GM19372 (cell line): ENCODE measurements at regions not wholly inside any gene's neighbourhood (a gene's known extent, or its start where the extent isn't known, plus 50 kb on each side); places are given as distances from the start of the nearest gene placed in this dataset.

Experiments
- ATAC-seq: cut with Tn5 transposase; IDR thresholded peaks from one replicate; pipeline ENCODE4 v1.9.1; 2021; ENCODE audit warnings: mild to moderate bottlenecking, low read depth, moderate library complexity; ENCODE audit not compliant: unreplicated experiment

DNA sequence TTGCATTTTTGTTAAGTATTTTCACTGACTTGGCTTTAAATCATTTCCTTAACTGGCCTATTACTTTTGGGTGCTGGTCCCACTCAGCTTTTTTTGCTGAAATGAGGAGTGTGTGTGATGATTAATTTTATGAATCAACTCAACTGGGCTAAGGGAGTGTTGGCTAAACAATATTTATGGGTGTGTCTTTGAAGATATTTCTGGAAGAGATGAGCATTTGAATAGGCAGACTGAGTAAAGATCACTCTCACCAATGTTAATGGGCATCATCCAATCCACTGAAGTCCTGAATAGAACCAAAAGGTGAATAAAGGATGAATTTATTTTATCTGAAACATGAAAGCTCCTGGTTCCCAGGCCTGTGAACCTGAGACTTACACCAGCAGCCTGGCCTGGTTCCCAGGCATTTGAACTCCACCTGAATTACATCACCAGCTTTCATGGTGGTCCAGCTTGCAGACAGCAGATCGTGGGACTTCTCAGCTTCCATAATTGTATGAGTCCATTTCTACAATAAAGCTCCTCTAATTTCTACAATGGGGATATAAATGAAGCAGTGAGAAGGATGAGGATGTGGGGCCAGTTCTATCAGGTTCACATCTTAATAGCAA is 241.3 kb upstream of the ZC3H12C start:
- no peak for ATAC-seq

DNA sequence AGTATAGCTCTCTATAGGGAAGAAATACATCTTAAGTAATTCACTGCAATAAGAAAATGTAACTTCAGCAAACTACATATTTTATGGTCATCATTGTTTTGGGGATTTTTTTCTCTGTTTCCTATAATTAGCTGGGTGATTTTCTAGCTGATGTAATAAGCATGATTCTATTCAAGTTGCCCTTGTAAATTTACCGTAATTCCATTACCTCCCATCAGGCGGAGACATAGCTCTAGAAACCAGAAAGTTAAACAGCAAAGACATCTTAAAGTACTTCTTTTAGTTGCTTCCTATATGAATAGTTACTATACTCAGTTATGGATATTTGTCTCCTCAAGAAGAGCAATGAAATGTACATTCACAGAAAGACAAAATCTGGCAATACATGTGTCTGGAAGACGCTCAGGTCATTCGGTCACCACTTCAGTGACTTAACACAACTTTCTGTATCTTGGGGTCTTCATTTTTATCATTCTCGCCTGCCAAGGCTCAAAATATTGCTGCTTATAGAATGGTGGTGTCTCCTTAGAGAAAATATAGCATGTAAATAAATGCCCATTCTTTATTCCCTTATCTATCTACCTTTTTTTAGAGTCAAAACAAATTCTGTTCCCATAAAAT is 239.9 kb upstream of the ZC3H12C start:
- peak; percentile 82 for ATAC-seq

DNA sequence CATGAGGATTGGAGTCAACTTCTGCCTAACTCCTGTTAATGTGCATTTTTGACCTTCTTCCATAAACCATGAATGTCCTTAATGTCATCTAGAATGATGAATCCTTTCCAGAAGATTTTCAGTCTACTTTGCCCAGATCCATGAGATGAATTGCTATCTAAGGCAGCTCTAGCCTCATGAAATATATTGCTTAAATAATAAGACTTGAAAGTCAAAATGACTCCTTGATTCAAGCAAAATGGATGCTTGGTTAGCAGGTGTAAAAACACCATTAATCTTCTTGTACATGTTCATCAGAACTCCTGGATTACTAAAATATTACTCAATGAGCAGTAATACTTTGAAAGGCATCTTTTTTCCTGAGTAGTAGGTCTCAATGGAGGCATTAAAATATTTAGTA is 238.5 kb upstream of the ZC3H12C start:
- no peak for ATAC-seq

DNA sequence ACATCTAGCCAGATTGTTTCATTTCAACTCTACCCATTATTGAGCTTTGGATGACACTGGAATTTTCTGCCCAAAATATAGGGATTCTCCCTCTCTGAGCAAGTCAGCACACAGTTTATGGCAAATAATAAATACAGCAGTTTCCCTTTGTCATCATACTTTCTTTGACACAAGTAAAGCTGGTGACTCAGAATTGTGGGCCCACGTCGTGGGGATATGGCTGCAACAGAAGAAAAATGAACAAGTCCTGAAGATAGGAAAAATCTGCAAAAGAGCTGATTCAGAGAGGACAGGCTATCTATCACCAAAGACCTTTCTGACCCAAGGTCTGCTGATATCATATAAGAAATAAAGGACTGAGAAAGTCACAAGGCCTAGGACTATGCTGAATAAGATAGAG is 236.3 kb upstream of the ZC3H12C start:
- no peak for ATAC-seq

DNA sequence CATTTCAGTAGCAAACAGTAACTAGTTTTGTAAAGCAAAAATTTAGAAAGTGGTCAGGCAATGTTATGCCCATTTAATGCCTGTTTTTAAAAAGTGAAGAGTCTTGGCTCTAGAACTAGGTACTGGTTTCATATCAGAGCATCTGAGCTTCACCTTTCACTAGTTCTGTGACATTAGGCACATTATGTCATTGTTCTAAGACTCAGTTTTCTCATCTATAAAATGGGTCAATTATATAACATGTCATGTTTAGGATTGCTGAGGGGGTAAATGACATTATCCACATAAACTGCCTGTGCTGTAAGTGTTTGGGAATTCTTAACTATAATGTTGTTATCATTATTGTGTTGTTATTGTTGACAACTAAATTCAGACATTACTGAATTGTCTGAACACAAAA is 235.6 kb upstream of the ZC3H12C start:
- no peak for ATAC-seq

DNA sequence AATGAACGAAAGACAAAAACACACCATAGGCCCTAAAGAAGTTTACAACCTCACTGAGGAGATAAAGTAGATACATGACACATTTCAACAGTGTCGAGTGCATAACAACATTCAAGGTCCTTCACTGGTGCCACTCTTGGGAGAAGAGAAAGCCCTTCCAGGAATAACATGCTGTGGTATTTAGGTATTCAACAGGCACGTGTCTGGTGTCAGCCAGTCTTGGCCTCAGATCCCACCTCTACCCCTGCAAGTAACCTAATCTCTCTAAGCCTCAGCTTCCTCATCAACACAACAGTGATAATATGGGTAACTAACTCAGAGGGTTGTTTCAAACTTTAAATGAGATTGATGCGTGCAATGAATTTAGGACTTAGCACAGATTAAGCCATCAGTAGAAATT is 235.0 kb upstream of the ZC3H12C start:
- ATAC-seq: no peak

DNA sequence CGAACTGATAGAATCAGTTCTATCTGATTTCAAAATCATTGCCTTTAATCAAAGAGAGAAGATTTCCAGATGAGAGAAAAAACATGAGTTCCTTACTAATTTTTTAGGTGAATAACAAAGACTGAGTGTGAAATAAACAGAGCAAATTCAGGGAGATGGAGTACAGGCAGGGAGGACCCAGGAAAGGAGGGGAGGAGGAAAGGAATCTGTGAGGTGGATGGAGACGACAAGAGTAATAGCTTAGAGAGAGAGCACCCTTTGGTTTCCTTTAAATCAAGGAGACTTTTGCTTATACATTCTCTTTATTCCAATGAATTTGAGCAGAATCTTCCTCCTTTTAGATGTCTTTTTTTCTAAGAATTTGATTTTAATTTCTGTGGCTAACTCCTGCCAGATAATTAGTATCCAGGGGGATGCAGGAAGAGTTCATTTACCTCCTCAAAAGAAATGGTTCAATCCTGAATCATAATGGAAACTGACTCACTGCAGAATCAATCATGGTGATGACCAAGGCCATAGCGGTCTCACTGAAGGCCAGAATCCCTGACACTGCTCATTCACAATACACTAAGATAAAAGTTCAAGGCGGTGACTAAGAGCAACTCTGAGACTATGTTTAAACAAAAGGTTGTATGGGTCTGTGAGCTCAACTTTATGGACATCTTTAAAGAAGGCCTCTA is 234.0 kb upstream of the ZC3H12C start:
- ATAC-seq: no peak

DNA sequence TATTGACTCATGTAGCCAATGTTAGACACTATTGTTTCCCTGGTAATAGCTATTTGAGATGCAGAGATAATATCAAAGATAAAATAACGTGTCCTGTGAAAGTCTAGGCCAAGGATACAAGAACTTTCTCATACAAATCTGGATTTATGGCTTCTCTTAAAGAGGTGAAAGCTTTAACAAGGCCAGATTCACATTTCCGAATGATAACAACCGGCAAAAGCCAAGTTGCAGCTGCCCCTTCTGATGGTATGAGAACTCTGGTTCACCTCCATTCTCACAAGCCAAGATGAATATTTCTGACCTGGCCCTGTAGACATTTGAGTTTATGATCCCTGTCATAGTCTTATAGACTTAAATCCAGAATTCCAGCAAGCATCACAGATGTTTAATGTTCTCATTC is 230.4 kb upstream of the ZC3H12C start:
- ATAC-seq: no peak

DNA sequence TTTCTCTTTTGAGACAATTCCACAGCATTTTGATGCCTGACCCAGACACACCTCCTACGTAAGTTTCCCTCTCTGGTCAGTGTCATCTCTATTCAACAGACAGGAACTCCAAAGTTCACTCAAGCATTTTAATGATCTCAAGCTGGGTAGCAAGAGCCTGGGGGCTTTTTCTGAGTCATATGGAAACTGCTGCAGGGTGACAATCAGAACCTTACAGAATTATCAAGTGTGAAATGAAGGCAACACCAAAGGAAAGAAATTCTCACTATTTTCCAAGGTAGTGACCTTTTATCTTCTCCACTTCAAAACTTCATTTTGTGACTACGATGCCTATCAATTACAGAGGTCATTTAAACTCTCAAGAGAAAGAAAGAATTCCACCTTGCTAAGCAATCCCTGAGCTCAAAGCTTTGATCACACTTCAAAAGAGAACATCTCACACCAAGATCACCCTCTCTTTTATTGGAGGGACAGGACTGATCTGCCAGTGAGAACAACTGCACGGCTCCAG is 229.0 kb upstream of the ZC3H12C start:
- ATAC-seq: peak; percentile 95

DNA sequence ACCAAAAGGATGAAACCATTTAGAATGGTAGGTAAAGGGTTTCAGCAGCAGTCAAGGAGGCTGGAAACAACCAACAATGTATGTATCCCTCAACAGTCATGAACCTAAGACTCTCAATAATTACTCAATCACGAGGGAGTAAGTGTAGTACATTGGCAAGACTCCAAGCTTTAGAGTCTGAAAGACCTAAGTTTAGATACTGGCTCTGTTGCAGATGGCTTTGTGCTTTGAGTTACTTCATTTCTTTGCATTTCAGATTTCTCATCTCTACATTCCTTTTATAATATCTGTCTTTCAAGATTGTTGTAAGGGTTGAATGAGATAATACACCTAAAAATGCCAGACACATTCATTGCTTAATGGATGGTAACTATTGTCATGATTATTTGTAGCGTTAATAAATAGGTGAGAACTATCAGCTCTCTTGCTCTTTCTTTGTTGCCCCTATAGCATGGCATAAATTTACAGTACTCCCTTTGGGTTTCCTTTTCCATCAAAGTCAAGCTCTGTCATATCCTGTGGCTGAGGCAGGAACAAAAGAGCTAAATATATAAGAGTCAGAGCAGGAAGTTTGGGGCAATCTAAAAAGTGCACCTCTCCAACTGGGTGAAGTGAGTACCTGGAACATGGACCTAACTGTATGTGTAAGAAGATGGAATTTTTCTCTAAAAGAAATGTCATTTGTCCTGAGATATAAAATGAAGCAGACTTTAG is 228.2 kb upstream of the ZC3H12C start:
- peak; percentile 28 for ATAC-seq

DNA sequence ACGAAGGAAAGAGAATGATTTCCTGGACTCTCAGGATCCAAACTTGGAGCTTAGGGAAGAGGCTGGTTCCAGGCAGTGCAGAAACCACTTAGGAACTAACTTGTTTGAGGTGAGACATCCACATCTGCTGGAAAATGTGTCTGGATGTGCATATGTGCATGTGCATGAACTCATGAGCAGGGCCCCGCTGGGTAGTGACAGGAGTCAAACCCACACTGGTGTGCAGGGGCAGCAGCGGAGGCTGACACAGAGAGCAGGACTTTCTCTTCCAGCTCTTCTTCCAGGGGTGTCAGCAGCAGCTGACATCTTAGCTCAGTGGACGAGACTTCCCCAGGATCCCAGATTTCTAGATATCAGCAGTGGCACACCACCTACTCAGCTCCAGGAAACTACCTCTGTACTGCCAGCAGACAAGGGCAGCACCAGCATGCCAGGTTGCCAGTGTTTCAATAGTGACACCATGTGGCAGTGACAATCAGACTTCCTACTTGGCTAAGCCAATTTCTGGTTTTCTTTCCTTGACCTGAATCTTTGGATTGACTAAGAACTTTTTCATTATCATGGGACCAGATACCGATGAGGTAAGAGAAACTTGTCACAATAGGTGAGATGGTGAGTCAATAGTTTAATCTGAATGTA is 227.5 kb upstream of the ZC3H12C start:
- ATAC-seq: no peak

DNA sequence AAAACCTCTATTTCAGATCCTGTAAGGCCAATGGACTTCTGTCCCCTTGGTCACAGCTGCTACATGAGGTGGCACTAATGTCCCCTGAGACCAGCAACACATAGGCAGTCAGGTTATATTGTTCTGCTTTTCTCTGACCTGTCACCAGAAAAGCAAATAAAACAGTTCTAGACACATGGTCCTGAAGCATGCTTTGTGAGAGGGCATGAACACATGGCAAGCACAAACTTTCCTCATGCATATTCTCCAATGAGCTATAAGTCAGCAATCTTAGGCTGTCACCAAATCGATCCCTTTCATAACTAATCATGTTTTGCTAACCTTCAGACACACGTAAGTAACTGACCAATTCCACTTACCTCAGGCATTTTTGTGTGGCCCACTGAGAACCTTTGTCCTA is 225.4 kb upstream of the ZC3H12C start:
- no peak for ATAC-seq

DNA sequence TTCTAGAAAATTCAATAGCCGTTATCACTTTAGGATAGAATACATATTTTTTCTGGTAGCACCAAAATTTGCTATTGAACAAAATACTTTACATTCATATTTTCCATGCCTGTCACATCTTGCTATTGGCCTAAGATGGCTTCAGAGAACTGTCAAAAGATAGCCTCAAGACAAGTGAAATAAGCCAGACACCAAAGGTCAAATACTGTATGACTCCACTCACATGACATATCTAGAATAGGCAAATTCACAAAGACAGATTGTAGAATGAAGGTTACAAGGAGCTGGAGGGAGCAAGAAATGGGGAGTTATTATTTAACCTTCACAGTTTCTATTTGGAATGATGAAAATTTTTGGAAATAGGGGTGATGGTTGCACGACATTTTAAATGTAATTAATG is 223.7 kb upstream of the ZC3H12C start:
- no peak for ATAC-seq

DNA sequence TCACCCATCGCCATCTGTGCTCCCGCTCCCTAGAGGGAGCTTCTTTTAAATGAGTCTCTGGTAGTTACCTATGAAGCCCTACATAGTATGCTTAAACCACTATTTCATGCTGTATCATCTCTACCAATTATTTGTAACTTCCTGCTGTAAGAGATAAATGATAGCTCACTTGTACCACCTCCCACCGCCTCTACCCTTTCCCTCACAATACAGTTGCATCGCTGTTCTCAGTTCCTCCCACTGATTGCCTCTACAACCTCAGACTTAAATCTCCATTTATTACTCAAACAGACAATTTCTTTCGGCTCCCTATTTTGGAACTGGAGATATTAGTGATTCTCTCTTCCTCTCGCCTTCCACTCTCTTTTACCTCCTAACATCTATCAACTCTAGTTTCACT is 222.9 kb upstream of the ZC3H12C start:
- ATAC-seq: no peak

DNA sequence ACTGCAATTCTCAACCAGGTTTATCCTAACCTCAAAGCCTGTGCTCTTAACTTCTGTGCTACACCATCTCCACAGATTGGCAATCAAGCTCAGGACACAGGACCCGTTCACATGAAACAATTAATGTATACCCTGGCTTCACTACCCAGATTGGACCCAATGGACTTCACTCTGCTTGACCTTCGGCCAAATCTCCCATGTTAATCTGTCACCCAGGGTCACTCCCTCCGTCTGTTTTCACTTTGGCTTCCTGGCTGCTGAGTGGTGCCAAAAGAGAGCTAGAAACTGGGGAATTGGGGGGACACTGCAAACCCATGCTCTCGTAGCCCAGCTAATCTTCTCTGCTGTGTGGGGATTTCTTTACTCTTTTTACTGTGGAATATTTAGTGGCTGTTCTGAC is 216.1 kb upstream of the ZC3H12C start:
- no peak for ATAC-seq

DNA sequence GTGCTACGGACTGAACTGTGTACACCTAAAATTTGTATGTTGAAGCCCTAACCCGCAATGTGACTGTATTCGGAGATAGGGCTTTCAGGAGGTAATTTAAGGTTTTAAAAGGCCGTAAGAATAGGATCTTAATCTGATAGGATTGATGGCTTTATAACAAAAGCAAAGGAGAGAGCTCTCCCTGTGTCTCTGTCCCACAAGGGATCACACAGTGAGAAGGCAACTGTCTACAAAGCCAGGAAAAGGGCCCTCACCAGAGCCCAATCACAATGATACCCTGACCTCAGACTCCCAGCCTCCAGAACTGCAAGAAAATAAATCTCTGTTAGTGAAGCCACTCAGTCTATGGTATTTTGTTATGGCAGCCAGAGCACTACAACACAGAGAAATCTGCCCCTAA is 208.7 kb upstream of the ZC3H12C start:
- no peak for ATAC-seq

DNA sequence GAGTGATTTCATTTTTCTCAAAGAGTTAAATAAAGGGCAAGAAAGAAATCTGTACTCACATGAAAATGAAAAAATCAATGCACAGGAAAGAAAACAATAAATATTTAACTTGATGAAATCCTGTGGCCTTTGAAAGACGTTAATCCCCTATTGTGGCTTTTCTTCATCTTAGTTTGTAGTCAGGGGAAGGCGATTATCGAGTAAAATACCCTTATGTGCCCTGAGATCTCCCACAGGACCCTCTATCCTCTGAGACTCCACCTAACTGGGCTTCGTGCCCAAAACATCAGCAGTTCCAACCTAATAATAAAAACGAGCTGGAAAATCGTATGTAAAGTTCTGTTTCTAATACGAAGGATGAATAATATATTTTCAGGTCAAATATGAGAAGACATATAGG is 208.2 kb upstream of the ZC3H12C start:
- no peak for ATAC-seq

DNA sequence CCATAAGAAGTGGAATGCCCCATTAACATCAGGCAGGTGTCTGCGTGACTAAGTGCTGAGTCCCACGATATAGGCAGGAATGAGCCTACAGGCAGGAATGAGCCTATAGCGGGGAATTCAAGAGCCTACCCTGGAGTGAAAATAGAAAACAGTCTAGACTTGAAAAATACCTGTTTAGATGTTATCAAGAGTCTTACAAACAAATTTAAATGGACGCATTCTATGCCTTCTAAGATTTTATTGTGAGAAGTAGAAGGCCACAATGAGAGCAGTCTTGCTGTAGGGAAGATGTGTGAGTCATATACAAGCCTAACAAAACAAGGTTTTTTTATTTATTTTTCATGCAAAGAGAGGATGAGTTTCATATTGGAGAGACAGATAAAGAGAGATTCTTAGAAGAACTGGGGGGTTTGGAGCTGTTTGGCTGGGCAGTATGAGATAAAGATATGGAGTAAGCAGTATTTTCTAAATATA is 200.8 kb upstream of the ZC3H12C start:
- no peak for ATAC-seq

DNA sequence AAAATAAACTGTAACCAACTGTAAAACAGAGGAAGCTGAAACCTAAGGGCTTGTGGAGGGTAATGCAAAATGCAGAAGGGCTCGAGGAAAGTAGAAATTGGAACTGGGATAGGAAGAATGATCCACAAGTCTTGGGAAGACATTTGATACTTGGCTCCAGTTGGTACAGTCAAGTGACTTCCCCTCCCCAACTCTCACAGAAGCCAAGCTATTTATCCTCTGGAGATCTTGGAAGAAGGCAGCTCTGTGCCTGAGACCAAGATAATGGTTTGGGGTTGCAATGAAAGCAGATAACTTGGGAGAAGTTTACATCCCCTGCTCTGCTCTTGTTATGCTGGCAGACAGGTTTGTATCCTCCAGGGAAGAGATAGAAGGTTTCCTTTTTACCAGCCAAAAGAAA is 198.9 kb upstream of the ZC3H12C start:
- ATAC-seq: no peak

DNA sequence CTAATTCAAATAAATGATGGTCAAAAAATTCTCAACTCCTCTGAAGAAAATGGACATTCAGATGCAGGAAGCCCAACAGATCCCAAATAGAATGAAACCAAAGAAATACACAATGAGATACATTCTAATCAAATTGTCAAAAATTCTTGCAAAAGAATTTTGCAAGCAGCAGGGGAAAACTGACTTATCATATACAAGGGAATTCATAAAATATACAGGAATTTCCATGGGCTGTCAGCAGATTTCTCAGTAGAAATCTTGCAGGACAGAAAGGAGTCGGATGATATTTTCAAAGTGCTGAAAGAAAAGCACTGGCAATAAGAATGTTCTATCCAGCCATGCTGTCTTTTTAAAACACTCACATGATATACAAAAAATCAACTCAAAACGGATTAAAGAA is 194.6 kb upstream of the ZC3H12C start:
- no peak for ATAC-seq
